ENCODE measurements at regions not wholly inside any gene's neighbourhood (a gene's known extent, or its start where the extent isn't known, plus 50 kb on each side); places are given as distances from the start of the nearest gene placed in this dataset.

DNA sequence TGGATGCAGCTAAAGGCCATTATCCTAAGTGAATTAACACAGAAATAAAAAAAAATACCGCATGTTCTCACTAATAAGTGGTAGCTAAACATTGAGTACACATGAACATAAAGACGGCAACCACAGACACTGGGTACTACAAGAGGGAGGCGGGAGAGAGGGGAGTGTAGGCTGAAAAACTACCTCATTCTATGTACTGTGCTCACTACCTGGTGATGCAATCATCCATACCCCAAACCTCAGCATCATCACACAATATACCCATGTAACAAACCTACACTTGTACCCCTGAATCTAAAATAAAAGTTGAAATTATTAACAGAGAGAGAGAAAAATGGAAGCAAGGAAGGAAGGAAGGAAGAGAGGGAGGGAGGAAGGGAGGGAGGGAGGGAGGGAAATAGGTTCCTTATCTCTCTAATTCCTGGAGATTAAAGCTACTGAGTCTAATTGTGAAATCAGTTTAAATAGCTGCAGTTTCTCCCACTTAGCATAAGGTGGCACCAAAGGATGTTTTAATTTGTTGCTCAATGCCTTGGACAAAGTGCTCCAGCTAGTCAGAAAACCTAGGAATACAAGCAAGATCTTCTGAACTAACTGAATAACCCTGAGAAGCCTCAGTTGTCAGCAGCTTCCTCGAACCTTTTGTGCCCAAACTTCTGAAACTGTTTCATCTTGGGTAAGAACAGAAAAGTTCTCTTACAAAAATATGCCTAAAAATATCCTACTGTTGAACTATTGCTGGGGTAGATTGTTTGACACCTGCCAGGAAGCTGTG lies 79.4 kb upstream of the ATP11B start (continued):
- TF ChIP-seq USF2 (IDR thresholded peaks at IDR 0.05; ENCODE audit: low read depth, low read length), result no peak

- no peak for DNase-seq
- dilution Hi-C loops (cut with HindIII; ENCODE audit: low sequenced_read_pairs, unreplicated experiment), result no loop called here
- H2BK5ac ChIP-seq (ENCODE audit: low read depth, low read length, poor library complexity, severe bottlenecking), result no peak overlapping the region
- no peaks in the 10 kb centered on the region for H3K4me1 ChIP-seq (ENCODE audit: control insufficient read depth, insufficient read depth, low read length)
- H4K5ac ChIP-seq (ENCODE audit: low read depth, low read length), result no peak overlapping the region
- no peak overlapping the region for H2BK15ac ChIP-seq (ENCODE audit: low read depth, low read length)
- H4K8ac ChIP-seq (ENCODE audit: low read depth in 2 of 2, low read length in 2 of 2), result no peak overlapping the region
- no peaks in the 10 kb centered on the region for H4K20me1 ChIP-seq (ENCODE audit: insufficient read depth, low read length)
- H3K36me3 ChIP-seq (ENCODE audit: control insufficient read depth, insufficient read depth, low read length), result no peaks in the 10 kb centered on the region
- no peak overlapping the region for H3K27ac ChIP-seq (ENCODE audit: insufficient read depth, low read length)
- no peaks in the 10 kb centered on the region for H3K9me1 ChIP-seq (ENCODE audit: insufficient read depth, low read length)
- H3K4me2 ChIP-seq (ENCODE audit: low read depth, low read length), result no peak overlapping the region
- no peak overlapping the region for H2BK120ac ChIP-seq (ENCODE audit: low read depth, low read length)
- no peak overlapping the region for H2AK5ac ChIP-seq (ENCODE audit: low read depth, low read length)
- H2AK9ac ChIP-seq (replicated peaks; ENCODE audit: low read depth, low read length, poor library complexity), result no peak overlapping the region
- H2BK20ac ChIP-seq (ENCODE audit: low read depth, low read length), result no peak overlapping the region
- H4K91ac ChIP-seq (ENCODE audit: insufficient read depth, low read depth, low read length), result no peak overlapping the region
- H3K27me3 ChIP-seq (ENCODE audit: control insufficient read depth, insufficient read depth, low read length), result peaks cover 3% of the 10 kb centered on the region
- no peaks in the 10 kb centered on the region for H3K9me3 ChIP-seq (ENCODE audit: control insufficient read depth, insufficient read depth, low read length)
- POLR2A ChIA-PET (ENCODE audit: unreplicated experiment), result no interaction called here
- no peak overlapping the region for H3K14ac ChIP-seq (replicated peaks; ENCODE audit: low read depth, low read length)
- no peak overlapping the region for H3K4ac ChIP-seq (ENCODE audit: low read depth, low read length)
- no peak overlapping the region for H2AFZ ChIP-seq (replicated peaks; ENCODE audit: low read length, poor library complexity)
- no TSS peak for BruUV-seq (replicated peaks)
- CTCF ChIA-PET, result interaction anchor here (0.6 to 1.2 kb wide), 2 partner anchors 17 to 122 kb away, joined by 3 read pairs; no protein-coding TSS in a partner anchor
- intact Hi-C loops (cut with micrococcal nuclease), result loop anchor here (2.0 to 10.0 kb wide), 4 partner anchors 78 to 668 kb away; partner anchors contain the start of gene ATP11B
- ATAC-seq (ENCODE audit: low read depth), result no peak
- no peak overlapping the region for H3K9ac ChIP-seq (ENCODE audit: low read depth, low read length)
- in situ Hi-C loops (cut with MboI; ENCODE audit: low sequenced_read_pairs), result loop anchor here (25.0 kb wide), 1 partner anchor 672 kb away; no protein-coding TSS in a partner anchor
- no peak overlapping the region for H3K4me3 ChIP-seq (ENCODE audit: insufficient read depth, low read depth, low read length)
- no peaks in the 10 kb centered on the region for H3K79me1 ChIP-seq (ENCODE audit: low read depth in 1 of 2, low read length in 2 of 2)
- TF ChIP-seq, protein P1, sequence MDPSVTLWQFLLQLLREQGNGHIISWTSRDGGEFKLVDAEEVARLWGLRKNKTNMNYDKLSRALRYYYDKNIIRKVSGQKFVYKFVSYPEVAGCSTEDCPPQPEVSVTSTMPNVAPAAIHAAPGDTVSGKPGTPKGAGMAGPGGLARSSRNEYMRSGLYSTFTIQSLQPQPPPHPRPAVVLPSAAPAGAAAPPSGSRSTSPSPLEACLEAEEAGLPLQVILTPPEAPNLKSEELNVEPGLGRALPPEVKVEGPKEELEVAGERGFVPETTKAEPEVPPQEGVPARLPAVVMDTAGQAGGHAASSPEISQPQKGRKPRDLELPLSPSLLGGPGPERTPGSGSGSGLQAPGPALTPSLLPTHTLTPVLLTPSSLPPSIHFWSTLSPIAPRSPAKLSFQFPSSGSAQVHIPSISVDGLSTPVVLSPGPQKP (IDR thresholded peaks at IDR 0.05; ENCODE audit: borderline replicate concordance, low read depth, low read length), result no peak
- no peak for TF ChIP-seq BHLHE40 (IDR thresholded peaks at IDR 0.05; ENCODE audit: low read depth, low read length)
- TF ChIP-seq MAZ (IDR thresholded peaks at IDR 0.05; ENCODE audit: borderline replicate concordance, low read depth, low read length), result no peak
- TF ChIP-seq RCOR1 (IDR thresholded peaks at IDR 0.05; ENCODE audit: insufficient replicate concordance, low read length), result no peak
- no peak for TF ChIP-seq RFX5 (IDR thresholded peaks at IDR 0.05; ENCODE audit: low read depth, low read length)
- no peak for TF ChIP-seq NFE2L2 (IDR thresholded peaks at IDR 0.05; ENCODE audit: low read depth, low read length)
- no peak for TF ChIP-seq MAFK (IDR thresholded peaks at IDR 0.05; ENCODE audit: low read depth, low read length)
- no peak for TF ChIP-seq CHD1 (IDR thresholded peaks at IDR 0.05; ENCODE audit: low read depth, low read length)
- TF ChIP-seq FOS (IDR thresholded peaks at IDR 0.05; ENCODE audit: low read depth, low read length), result no peak
- TF ChIP-seq USF2 (IDR thresholded peaks at IDR 0.05; ENCODE audit: low read depth, low read length), result no peak
- TF ChIP-seq MXI1 (IDR thresholded peaks at IDR 0.05; ENCODE audit: borderline replicate concordance, low read depth, low read length), result no peak
- TF ChIP-seq RAD21 (IDR thresholded peaks at IDR 0.05; ENCODE audit: low read length), result no peak
- H3K23ac ChIP-seq (ENCODE audit: low read depth, low read length), result no peak overlapping the region
- H3K18ac ChIP-seq (ENCODE audit: low read depth, low read length), result no peak overlapping the region
- WGBS, 2 experiments (ENCODE audit: extremely low coverage in 2 of 2, insufficient read length in 1 of 2), result no CpG with 5 or more reads among the region's 2 CpGs
- H3K56ac ChIP-seq (ENCODE audit: extremely low read depth, insufficient read depth, low read length), result no peak overlapping the region
Measured at GRCh38 chr3:182715006-182715405, 78.3 kb upstream of the ATP11B start.
